Mucosa of gallbladder (tissue), 1 donor: ENCODE measurements at regions not wholly inside any gene's neighbourhood (a gene's known extent, or its start where the extent isn't known, plus 50 kb on each side); places are given as distances from the start of the nearest gene placed in this dataset.
"Not testable (repeated sequence)": the region's sequence is repeated elsewhere in the genome, so short reads cannot be mapped to it uniquely, and the experiment has no call there.

Experiments used
- DNase-seq: peaks from one replicate; pipeline ENCODE4 v3.0.0-alpha.2; 2020; ENCODE audit warnings: low spot score
- donor health status: DM: no; HTN: no; CAD: no.

DNA sequence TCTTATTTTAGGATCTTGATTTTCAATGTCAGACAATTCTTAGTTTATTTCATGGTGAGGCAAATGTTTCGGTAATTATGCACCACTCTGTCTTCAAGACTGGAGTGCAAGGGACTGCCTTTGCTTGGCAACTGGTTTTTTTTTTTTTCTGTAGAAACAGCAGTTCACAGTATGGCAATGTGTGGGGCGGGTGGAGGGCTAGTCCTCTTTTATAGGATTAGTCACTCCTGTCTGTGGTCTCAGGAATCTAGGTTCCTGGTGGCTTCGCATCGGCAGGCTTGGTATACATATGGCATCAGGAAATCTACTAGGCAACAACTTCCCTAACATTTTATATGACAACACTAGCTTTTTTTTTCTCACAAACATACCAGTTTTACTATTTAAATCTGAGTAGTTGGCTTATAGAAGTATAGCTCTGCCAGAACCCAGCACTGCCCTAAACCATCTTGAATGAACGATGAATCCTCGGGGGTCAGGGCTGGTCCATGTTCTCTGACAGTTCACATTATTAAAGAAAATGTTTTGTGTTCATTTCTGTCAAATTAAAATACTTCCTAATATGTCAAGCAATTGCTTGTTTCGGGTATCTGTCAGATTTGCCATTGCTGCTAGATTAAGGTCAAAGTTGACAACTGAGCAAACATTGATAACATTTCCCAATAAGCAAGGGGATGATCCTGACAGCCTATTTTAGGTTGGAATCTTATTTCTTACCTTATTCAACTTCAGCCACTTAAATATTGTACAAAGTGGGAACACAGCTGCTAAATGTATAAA is 289.7 kb upstream of the VSTM2A start:
- DNase-seq: no peak

DNA sequence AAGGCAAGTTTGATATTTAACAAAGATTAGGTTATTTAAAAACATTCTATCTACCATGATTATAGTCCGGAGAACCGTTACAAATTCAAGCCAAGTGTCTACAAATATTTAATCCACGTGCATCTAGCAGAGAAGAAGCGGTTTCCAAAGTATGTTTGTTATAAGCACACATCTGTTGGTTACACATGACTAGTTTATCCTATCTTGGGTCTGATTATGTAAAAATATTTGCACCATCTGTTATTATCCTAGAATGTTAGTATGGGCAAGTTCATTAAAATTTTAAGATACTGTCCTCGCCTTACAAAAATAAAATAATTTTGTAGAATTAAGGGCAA is 289.2 kb upstream of the VSTM2A start:
- no peak for DNase-seq

DNA sequence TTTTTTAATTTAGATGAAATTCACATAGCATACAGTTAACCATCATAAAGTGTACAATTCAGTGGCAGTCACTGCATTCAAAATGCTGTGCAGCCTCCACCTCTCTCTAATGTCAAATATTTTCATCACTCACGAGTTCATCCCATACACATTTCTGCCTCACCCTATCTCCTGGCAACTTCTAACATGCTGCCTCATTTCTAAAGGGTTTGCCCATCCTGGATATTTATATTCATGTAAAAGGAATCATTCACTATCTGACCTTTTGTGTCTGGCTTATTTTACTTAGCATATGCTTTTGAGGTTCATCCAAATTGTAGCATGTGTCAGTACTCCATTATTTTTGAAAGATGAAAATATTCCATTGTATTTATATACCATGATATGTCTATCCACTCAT is 286.9 kb upstream of the VSTM2A start:
- DNase-seq: no peak

DNA sequence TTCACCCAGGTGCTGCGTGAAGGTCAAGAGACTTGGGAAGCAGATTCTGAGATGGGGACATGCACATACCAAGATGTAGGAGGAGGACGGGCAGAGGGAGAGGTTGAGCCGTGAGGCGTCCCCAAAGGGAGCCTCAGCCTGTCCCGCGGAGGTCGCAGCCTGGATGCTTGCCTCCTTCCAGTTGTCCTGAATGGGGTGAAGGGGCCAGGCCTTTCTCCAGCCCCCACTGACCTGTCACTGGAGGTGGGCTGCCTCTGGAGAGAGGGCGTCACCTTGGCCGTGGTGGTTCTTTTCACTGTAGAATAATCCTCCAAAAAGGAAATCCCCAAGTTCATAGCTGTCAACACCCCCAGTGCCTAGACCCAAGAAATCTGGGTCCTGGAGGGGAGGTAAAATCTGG is 283.0 kb upstream of the VSTM2A start:
- no peak for DNase-seq

DNA sequence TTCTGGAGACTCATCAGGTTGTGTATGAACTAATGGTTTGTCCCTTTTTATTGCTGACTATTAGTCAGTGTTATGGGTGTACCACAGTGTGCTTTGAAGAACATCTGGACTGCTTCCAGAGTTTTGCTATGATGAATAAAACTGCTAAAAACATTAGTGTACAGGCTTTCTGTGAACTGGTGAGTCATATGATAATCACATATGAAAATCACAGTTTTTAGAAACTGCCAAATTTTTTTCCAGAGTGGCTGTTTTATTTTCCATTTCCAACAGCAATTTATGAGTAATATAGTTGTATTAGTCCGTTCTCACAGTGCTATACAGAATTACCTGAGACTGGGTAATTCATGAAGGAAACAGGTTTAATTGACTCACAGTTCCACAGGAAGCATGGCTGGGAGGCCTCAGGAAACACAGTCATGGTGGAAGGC is 281.2 kb upstream of the VSTM2A start:
- no peak for DNase-seq

DNA sequence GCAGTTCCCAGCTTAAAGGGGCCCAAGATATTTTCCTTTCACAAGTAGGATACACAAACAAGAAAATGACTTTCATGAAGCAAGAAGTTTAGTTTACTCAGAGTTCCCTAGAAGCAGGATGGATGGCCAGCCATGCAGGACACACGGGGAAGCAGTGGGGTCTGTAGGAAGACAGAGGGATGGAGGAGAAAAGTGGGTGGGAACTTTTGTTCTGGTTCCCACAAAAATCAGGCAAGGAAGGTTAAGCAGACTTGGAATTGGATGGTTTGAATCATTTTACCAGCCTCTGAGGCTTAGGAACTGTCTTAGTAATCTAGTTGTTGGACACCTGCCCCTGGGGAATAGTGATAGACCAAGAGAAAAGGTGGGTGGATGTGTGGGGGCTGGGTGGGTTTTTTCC is 263.3 kb upstream of the VSTM2A start:
- DNase-seq: no peak

DNA sequence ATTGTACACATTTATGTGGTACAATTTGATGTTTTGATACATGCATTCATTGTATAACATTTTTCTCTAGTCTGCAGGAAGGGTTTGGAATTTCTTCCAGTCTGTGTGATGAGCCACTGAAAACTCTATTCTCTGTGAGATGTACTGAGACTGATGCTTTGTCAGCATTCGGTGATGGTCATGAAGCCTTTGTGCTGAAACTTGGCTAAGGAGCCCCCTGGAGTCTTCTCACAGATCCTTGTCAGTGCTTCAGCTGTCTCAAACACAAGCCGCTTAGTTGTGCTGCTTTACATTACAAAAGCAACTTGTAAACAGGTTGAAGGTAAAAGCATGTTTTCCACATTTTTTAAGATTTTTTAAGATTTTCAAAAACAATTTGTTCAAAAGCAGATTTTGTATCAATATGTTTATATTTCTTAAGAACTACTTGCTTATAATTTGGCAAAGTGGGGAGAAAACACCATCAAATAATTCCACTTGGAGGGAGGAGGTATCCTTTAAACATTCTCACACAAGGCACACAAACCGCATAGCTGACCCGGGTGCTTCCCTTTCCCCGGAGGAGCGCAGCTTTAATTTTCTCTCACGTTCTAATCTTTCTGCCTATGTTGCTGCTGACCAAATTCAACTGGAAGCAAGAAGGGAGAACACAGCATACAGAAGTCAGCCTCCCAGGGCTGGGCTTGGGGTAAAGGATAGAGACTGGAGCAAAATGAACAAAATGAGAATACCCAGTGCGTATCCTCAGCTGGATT is 249.8 kb upstream of the VSTM2A start:
- no peak for DNase-seq

DNA sequence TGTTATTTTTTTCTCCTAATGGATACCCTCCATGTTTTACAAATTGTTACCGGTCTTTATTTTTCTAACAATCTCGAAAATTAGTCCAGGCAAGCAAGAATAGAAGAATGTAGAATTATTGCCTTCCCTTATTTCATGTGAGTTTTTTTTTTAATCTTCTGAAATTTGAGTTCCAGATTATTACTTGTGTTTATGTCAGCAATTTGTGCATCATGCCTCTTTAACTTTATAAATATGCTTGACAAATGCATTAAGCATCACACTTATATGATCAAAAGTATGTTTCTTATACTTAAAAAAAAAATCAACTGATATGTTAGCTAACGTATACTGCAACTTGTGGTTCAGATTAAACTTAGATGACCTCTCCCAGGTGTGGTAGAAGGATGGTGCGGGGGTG is 242.7 kb upstream of the VSTM2A start:
- DNase-seq: no peak

DNA sequence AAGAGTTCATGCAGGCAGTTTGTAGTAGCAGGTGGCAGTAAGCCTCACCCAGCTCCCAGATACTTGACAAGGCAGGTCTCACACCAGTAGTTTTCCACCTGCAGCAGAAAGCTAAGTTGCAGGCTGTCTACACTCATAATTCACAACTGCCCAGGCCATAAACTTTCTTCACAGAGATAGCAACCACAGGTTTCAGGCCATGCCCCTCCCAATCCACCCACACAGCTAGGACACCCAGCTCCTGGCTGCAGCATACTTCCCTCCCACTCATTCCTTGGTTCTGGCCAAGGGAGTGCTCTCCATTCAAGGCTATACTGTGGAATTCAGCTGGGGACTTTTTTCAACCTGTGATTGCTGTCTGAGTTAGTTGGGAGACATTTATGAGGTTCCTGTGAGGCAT is 226.2 kb upstream of the VSTM2A start:
- DNase-seq: not testable (repeated sequence)

DNA sequence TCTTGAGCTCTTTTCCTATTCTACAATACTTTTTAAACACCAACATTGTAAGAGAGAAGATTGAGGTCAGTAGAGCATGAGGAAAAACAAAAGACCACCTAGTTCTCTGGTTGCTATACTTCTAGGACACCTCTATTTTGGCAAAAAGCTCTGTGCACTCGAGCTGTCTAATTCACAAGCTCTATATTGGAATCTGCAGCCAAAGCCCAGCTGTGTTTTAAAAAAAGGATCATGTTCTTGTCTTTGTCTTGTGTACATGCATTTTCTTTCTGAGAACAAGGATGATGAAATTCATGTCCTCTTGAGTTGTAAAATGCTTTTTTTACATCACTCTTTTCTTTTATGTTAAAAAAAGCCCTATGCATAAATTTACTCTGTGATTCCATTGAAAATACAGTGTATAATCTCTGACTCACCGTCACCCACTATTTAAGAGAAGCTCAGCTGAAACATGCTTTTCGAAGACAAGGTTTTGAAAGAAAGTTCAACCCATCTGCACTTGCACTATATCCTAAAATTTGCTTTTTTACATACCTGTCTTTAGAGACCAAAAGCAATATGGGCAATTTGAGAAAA is 215.5 kb upstream of the VSTM2A start:
- DNase-seq: no peak

DNA sequence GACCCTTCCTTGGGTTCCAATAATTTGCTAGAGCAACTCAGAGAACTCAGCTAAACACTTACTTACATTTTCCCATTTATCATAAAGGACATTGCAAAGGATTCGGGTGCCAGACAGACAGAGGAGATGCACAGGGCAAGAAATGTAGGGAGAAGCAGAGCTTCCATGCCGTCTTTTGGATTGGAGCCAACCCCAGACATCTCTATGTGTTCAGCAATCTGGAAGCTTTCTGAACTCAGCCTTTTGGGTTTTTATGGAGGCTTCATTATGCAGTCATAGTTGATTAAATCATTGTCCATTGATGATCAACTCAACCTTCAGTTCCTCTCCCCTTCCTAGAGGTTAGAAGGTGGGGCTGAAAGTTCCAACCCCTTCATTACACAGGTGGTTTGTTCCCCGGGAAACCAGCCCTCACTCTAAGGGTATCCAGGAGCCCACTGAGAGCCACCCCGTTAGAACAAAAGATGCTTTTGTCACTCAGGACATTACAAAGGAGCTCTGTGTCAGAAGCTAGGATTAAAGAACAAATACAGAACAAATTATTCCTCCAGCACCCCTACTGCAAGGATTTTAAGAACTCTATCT is 211.9 kb upstream of the VSTM2A start:
- no peak for DNase-seq

DNA sequence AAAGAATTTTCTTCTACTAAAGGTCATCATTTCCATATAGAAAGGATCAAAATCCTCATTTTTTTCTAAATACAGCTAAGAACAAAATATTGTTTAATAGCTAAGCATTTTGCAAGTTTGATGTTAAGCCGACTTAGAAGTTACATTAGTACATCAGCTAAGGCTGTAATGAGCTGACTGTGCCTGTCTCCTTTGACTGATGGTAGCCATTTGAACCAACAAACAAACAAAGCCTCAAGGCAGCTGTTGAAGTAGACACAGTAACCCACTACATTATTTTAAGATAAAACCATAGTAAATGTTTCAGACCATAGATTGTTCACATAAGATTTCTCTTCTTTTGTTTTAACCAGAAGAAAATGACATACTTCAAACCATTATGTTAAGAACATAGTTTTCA is 210.9 kb upstream of the VSTM2A start:
- DNase-seq: no peak

DNA sequence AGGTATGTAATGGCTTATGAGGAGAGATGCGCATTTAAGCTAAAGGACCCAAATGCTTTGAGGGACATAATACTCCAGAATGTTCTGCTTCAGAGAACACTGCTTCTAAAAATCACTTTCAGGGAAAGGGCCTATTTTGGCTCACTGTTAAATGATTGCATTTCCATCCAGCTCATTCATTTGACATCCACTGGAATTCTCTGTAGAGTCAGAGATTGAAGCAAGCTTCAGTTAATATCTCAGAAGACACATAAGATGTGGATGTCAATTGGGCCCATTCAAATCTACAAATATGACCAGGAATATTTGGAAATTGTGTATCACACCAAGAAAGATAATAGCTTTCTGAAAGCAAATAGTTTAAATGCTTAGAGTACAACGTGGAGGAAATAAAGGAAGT is 209.9 kb upstream of the VSTM2A start:
- DNase-seq: no peak

DNA sequence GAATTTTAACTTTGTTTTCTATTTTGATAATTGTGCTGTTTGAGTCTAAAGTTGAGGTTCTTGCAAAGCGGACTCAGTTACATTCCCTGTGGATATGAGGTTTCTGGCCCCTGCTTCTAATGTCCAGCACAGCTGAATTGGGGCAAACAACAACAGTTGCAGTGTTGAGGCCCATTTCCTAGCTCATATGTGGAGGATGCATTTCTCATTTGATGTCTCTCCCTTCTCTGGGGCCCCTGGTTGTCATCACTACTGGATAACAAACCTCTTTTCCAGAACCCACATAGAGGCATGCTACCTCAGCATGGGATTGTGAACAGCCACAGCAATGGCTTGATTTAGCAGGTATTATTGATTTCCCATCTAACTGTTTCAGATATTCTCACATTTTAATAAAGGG is 208.2 kb upstream of the VSTM2A start:
- DNase-seq: no peak

DNA sequence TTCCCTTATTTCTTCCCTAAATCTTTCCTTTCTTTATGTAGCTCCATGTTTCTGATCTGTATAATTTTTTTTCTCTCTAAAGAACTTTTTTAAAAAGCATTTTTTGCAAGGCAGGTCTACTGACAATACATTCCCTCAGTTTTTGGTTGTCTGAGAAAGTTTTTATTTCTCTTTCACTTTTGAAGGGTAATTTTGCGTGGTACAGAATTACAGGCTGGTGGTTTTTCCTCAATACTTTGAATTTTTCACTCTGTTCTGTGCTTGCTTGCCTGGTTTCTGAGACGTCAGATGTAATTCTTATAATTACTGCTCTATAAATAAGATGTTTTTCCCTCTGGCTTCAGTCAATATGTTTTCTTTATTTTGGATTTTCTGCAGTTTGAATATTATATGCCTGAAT is 205.4 kb upstream of the VSTM2A start:
- no peak for DNase-seq

DNA sequence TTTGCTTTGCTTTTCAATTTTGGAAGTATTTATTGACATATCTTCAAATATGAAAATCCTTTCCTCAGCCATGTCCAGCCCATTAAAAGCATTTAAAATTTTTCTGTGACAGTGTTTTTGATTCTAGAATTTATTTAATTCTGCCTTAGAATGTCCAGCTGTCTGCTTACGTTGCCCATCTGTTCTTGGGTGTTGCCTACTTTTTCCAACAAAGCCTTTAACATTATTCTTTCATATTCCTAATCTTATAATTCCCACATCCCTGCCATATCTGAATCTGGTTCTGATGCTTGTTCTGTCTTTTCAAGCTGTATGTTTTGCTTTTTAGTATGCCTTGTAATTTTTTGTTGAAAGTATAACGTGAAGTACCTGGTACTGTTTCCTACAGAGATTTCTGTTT is 204.7 kb upstream of the VSTM2A start:
- DNase-seq: no peak

DNA sequence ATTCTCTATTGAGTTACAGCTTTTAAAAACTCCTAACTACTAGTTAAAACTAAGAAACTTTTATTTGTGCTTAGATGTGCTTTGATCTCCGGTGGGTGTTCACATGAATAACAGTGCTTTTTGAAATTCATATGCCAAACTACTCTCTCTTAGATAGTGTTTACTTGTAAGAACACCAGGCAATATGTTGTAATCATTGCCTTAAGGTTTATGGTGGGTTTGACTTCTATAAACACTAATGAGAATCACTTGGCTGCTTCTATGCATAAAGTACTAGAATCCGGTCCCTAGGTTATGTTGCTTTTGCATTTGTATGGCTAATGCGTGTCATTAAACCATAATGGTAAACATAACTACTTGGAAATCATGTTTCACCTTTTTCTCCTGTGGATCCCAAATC is 203.9 kb upstream of the VSTM2A start:
- DNase-seq: no peak

DNA sequence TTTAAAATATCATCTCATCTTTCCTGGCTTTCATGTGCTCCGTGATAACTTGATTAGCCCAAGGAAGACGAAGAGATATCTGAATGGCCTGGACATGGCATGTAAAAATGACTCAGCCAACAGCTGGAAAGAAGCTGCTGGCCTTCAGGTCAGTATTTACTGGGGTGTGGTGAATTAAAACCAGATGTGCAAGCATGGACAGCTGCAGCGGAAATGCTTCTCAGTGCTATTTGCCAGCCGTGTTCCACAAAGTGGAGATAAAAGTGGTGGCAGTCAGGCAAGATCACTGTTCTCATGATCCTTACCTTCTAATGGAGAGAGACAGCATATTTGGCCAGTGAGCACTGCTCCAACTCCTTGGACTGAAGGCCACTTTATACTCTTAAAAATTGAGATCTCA is 203.1 kb upstream of the VSTM2A start:
- DNase-seq: peak; percentile 11

DNA sequence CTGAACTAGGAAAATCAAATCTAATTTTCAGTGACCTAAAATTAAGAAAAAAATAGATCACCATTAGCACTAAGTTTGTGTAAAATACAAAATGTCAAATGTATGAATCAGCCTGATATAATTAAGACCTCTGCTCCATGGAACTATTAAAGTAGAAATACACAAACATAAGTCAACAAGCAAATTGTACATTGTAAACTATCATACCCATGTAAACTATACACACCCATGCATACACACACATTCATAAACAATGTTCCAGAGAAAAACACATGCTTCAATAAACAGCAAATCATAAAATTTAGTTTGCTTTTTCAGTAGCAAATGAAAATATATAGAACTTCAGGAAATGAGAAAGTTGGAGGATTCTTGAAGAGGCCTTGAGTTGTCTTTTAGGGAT is 199.7 kb upstream of the VSTM2A start:
- no peak for DNase-seq

DNA sequence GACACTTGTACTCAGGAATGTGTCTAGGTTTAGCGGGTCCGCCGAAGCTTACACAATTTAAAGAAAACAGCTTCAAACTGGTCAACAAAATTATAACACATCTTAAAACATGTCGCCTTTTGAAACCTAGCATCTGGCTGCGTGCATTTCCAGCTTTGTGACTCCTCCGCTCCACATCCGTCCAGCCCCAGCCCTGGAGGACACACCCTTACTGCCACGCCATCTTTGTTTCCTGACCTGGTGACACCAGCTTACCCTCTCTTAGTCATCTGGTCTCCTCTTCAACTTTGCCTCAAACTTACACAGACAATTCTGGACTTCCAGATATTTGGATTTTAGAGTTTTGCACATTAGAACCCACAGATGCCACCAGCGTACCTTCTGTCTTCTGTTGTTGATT is 198.7 kb upstream of the VSTM2A start:
- no peak for DNase-seq

DNA sequence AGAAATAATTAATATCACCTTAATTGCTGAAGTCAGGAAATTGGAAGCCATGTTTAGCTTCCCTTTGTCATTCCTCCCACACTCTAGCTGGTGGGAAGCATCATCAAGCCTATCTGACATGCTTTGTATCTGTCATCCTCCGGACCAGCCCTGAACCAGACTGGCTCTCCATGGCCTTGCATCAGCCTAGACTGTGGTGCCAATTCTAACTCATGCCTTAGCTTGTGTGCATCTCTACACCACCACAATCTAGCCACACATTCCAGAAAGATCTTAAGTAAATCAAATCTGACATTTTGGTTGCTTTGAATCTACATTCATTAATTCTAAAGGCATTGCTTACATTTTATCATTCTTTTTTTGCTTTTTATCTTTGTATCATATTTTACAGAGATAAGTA is 196.4 kb upstream of the VSTM2A start:
- DNase-seq: no peak

DNA sequence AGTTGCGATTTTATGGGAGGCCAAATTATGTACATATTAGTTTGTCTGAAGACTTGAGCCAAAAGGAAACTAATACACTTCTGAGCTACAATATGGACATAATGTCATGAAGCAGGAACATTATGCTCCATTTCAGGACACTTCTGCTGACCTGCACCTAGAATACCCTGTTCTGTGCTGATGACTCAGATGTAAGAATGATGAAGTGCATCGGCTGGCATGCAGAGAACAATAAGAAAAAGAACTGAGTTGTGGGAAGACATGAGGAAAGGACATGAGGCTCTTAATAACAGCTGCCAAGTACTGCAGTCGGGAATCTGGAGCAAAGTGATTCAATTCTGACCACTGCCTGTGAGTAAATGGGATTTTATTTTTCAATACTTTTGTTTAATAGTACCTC is 192.9 kb upstream of the VSTM2A start:
- no peak for DNase-seq

DNA sequence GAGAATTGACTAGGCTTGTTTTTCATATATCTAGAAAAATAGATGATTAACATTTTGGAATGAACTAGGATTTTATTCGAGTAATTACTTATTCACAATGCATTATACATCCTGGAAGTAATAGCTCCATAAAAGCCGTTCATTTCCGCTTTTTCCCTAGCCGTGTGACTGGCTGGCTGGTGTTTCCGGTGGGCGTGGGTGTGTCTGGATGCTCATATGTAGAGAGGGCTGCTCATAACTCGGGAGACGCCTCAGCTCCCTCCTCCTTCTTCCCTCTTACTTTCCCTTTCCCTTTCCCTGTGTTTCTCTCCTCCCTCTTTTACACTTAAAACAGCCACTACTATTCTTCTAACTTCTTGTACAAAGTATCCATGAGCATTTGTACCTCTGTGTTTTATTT is 187.7 kb upstream of the VSTM2A start:
- DNase-seq: no peak
